ENCODE measurements at regions not wholly inside any gene's neighbourhood (a gene's known extent, or its start where the extent isn't known, plus 50 kb on each side); places are given as distances from the start of the nearest gene placed in this dataset.

DNA sequence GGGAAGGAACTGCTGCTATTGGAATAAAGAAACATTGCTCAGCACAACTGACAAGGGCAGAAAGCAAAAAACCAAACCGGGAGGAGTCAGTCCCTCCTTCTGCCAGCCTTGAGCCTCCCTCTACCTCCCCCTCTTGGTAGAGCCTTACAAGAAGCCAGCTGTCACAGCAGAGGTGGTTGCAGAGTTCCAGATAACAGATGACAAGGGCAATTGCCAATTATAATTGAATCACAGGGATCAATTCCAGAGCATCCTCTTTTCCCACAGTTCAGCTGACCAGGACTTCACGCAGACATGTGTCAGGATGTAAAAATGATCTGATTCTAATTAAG is 548.2 kb upstream of the LRRTM1 start:
- no peak for DNase-seq

DNA sequence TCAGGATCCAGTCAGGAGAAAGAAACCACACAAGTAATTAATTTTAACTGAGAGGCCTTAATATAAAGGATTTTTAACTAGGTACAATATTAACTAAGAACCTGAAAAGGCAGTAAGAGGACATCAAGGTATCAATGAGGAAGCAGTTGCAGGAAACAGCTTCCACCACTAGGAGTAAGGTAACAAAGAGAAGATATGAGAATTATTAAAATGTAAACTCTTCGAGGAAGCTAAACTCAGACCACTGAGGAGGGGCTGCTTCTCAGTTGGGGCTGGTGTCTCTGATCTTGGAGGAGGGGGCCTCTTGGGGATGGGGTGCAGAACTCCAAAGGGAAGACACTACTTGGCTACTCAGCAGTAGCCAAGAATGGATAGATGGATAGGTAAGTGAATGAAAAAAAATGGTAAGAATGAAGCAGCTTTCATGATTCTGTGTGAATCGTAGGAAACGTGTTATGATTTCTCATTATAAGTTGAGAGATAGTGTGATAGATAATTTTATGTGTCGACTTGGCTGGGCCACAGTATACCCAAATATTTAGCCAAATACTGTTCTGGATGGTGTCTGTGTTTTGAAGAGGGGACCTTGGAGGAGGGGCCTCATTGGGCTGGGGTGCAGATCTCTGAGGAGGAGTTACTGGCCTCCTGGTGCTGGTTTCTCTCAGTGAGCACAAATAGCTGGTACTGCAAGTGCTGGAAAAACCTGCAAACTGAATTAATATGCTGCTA is 547.7 kb upstream of the LRRTM1 start:
- no peak for DNase-seq

DNA sequence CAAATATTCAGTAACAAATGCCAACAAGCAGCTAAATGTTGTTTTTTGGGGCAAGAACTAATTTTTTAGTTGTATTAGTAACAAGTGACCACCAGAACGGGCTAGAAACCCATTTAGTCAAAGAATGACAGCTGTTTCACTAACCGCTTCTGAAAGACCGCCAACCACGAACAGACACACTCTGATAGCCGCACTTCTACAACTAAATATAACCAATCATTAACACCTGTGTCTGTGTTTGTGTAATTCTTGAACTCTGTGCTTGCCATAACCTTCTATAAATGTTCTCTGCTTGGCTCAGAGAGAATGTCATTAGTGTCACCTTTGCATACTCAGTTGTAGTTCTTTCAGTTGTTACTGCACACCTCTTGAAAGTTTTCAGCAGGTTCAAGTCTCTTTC is 526.3 kb upstream of the LRRTM1 start:
- no peak for DNase-seq

DNA sequence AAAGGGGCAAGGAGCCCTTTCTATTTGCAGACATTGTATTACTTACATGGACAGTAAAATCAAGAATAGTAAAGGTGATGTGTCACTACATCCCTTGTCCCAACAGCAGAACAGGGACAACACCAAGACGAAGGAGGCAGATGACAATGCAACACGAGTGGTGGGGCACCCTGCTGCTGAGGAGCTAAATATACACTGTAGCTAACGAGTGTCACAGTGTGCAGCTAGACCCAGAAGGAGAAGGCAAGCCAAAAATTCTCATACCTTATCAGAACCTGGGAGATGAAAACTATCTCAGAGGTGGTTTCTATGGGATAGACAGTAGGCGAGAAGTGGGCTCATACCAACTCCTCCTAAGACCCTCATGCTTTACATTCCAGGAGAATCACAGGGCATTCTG is 518.4 kb upstream of the LRRTM1 start:
- no peak for DNase-seq

DNA sequence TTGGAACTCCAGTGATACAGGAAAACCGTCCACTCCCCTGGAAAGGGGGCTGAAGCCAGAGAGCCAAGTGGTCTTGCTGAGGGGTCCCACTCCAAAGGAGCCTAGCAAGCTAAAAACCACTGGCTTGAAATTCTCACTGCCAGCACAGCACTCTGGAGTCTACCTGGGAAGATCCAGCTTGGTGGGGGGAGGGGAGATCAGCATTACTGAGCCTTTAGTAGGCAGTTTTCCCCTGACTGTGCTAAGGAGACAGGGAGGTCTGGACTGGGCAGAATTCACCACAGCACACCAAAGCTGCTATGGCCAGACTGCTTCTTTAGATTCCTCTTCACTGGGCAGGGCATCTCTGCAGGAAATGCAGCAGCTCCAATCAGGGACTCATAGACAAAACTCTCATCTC is 510.7 kb upstream of the LRRTM1 start:
- no peak for DNase-seq

DNA sequence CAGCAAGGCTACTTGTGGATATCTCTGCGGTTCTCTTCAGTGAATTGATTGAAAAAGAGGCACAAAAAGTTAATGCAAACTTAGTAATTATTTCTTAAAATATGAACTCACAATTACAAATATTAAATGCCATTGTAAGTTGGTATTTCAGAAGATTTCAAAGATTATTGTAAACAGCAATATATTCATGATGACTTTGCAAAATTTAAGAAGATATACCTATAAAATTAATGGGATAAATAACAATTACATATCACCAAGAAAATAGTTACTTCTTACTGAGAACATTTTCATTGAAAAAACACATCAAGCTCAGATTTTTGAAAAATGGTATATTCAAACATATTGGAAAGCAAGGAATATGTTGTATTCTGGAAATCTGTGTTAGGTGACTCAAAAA is 482.0 kb upstream of the LRRTM1 start:
- DNase-seq = no peak

DNA sequence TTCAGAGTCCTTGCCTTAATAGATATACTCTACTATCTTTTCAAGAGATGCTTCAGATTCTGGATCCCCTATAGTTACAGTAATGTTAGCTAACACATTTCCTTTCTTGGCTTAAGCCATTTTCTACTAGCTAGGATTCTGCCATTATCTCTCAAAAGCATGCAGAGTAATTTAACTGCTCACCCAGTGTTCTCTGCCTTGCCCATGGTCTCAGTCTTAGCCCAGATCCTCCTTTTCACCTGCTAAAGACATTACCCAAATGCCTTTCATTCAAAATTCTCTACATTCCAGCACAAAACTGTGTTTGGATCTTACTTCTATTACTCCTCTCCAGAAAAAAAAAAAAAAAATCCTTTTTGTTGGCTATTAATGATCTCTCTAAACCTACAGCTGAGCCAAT is 474.2 kb upstream of the LRRTM1 start:
- no peak for DNase-seq

DNA sequence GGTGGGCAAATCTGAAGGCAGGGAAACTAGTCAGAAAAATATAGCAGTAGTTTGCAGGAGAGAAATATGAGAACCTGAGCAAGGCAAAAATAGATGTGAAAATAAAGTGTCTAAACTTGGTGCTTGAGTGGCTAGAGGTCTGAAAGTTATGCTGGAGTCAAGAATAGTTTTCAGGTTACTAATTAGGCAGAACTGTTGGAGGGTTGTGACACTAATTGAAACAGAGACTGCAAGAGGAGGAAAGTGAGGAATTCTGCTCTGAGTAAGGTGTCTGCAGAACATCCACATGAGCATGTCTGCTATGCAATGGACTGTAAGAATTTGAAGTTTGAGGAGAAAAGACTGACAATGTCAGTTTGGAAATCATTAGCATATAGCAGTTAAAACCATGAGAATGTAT is 444.0 kb upstream of the LRRTM1 start:
- DNase-seq = no peak

DNA sequence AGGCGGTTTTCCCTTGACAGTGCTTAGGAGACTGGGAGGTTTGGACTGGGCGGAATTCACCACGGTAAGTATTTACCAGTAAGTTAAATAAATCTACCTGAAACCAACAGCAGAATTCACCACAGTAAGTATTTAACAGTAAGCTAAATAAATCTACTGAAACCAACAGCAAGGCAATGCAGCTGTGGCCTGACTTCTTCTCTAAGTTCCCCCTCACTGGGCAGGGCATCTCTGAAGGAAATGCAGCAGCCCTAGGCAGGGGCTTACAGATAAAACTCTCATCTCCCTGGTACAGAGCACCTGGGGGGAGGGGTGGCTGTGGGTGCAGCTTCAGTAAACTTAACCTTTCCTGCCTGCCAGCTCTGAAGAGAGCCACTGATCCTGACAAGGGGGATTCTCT is 432.5 kb upstream of the LRRTM1 start:
- no peak for DNase-seq

DNA sequence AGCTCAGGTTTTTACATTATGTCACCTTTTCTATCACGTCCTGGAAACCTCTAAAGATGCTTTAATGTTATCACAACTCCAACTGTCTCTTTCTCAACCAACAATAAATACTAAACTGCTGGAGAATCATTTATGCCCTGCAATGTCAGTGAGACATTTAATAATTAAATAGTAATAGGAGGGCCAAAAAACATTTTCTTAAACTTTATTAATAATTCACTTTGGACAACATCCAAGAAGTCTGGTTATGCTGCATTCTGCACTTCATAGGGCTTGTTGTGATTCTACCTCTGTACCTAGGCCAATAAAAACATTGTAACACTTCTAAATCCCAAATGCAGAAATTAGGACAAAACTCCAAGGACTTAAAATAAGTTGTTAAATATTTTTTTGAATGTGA is 420.4 kb upstream of the LRRTM1 start:
- DNase-seq = no peak

DNA sequence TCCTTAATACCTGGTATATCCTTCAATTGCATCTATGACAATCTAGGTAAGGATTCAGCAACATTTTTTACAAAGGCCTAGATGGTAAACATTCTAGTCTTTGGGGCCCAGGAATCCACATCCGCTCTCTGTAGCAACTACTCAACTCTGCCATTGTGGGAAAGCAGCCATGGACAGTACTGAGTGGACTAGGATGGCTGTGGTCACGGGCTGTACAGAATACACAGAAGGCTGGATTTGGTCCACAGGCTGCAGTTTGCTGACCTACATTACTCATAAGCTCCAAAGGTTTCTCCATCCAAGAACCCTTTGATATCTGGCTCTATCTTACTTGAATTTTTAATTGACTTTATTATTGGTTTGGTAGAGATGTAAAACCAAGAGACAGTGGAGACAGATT is 418.3 kb upstream of the LRRTM1 start:
- no peak for DNase-seq

DNA sequence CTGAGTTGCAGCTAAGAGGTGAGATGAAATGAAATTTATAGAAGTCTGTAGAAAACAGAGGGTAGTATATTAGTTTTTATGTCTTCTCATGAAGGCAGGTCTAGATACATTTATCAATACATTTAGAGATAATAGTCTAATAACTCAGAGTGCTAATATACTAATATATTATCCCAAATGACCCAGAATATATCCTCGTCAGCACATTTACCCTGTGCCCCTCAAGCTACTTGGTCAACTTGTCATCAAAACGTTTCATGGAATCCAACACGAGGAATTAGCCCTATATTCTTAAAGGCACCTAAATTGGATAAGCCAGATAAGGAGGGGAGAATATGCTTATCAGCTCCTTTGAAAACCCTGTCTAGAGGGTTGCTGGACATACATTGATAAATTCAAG is 415.1 kb upstream of the LRRTM1 start:
- DNase-seq = no peak

DNA sequence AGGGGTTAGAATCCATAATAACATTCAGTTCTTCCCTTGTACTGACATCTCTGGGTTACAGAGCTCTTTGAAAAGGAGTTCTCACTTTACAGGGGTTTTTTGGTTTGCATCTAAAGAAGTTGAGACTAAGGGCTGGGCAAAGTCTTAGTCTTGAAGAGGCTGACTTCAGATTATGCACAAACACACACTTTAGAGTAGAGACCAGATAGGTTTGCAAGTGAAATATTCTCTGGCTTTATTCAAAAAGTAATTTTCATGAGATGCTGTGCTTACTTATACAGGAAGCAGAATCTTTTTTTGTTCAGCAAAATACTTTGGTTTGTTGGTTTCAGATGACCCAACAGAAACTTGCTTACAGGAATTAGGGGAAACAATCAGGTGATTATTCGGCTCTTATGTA is 410.9 kb upstream of the LRRTM1 start:
- DNase-seq = no peak

DNA sequence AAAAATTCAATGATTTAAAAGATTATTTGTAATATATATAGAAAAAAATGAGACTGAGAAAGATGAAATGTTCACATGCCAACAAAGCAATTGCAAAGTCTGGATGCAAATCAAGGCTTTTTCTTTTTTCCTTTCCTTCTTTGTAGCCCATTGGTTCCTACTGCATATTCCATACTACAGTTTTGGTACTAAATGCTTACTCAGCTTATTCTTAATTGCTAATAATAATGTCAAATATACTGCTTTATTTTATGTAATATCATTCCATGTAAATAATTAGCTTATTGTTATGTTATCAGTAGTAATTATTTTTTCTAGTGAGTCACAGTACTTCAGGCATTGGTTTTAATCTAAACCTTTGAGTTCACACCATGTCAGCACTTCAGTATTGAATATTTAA is 407.4 kb upstream of the LRRTM1 start:
- DNase-seq = no peak

DNA sequence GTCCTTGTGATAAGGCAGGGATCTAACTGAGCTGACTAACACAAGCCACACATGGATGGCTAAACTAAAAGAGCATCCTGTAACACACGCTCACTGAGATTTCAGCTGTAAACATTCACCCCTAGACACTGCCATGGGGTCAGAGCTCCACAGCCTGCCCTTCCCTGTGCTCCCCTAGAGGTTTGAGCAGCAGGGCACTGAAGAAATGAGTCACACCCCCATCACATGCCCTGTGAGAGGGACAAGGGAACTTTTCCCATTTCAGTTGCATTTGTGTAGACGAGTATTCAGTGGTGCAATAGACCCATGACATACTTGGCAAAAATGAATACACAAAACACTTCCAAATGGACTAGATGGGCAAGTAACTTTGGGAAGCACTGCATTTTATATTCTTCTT is 402.4 kb upstream of the LRRTM1 start:
- DNase-seq = no peak

DNA sequence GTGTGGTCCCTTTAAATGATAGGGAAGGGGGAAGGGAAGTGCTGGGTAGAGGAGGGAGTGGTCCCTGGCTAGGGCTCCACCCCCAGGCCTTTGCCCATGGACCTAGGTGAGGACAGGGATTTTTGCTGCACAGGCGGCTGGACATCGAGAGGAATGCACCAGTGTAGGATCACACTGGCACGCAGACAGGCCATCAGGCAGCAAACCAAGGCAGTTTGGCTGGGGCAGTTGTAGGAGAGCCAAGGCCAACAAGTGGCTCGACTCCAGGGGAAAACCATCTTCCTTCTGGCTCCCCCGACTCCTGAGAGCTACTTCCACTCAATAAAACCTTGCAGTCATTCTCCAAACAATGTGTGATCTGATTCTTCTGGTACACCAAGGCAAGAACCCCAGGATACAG is 402.0 kb upstream of the LRRTM1 start:
- DNase-seq = no peak

DNA sequence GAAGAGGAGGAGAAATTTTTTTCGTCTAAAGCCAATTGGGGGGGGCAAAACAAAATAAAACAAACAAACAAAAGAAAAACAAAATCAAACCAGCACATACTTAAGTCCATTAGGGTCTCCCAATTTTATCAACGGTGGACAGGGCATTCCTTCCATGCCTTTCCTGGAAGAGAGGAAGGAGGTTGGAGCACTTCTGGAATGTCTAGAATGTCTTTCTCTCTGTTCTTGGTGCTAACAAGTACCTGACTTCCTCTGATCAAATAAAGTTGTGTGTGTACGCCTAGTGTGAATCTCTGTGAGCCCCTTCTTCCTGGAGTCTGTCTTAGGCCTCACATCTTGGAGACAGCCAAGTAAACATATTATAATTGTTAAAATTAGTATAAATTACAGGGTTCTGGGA is 399.0 kb upstream of the LRRTM1 start:
- no peak for DNase-seq

DNA sequence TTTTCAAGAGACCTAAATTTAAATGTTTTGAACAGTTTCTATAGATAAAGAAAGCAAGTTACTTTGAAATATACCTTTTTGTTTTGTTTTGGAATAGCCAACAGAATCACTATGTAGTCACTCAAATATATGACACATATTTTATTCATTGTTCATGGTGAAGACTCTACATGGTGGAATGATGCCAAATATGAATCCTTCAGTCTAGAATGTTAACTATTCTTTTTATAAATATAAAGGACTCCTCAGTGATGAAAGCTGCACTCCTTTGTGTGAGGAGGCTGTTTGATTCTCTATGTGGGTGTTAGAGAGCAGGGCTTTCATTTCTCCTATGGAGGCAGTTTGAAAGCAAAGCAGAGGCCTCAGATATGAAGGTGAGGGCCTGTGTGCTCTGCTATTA is 396.4 kb upstream of the LRRTM1 start:
- no peak for DNase-seq

All from CD4-positive, alpha-beta T cell treated with Interleukin-4 for 1 hour (primary cell).